ENCODE measurements at regions not wholly inside any gene's neighbourhood (a gene's known extent, or its start where the extent isn't known, plus 50 kb on each side); places are given as distances from the start of the nearest gene placed in this dataset.

DNA sequence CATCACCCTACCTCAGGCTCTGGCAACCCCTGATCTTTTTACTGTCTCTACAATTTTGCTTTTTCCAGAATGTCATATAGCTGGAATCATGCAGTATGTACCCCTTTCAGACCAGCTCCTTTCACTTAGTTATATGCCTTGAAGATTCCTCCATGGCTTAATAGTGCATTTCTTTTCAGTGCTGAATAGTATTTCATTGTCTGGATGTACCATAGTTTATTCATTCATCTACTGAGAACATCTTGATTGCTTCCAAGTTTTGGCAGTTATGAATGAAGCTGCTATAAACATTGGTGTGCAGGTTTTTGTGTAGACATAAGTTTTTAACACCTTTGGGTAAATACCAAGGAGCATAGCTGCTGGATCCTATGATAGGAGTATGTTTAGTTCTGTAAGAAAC lies 50.8 kb upstream of the ANP32A start:
- TF ChIP-seq, protein P1, sequence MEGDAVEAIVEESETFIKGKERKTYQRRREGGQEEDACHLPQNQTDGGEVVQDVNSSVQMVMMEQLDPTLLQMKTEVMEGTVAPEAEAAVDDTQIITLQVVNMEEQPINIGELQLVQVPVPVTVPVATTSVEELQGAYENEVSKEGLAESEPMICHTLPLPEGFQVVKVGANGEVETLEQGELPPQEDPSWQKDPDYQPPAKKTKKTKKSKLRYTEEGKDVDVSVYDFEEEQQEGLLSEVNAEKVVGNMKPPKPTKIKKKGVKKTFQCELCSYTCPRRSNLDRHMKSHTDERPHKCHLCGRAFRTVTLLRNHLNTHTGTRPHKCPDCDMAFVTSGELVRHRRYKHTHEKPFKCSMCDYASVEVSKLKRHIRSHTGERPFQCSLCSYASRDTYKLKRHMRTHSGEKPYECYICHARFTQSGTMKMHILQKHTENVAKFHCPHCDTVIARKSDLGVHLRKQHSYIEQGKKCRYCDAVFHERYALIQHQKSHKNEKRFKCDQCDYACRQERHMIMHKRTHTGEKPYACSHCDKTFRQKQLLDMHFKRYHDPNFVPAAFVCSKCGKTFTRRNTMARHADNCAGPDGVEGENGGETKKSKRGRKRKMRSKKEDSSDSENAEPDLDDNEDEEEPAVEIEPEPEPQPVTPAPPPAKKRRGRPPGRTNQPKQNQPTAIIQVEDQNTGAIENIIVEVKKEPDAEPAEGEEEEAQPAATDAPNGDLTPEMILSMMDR (IDR thresholded peaks at IDR 0.05; ENCODE audit: poor library complexity, severe bottlenecking) = no peak
- ATAC-seq (ENCODE audit: low read depth) (no peak), DNase-seq (ENCODE audit: low spot score) (no peak)
- no peaks in the 10 kb centered on the region for H3K36me3 ChIP-seq (ENCODE audit: low read depth)
- H3K9me3 ChIP-seq (ENCODE audit: severe bottlenecking) = no peaks in the 10 kb centered on the region
- peaks cover 3% of the 10 kb centered on the region for H3K27me3 ChIP-seq (ENCODE audit: insufficient read depth, poor library complexity, severe bottlenecking)
- no peak overlapping the region for H3K27ac ChIP-seq (ENCODE audit: poor library complexity, severe bottlenecking)
- H3K4me3 ChIP-seq (ENCODE audit: severe bottlenecking) = no peak overlapping the region
- H3K4me1 ChIP-seq (ENCODE audit: insufficient read depth, poor library complexity, severe bottlenecking) = no peaks in the 10 kb centered on the region

DNA sequence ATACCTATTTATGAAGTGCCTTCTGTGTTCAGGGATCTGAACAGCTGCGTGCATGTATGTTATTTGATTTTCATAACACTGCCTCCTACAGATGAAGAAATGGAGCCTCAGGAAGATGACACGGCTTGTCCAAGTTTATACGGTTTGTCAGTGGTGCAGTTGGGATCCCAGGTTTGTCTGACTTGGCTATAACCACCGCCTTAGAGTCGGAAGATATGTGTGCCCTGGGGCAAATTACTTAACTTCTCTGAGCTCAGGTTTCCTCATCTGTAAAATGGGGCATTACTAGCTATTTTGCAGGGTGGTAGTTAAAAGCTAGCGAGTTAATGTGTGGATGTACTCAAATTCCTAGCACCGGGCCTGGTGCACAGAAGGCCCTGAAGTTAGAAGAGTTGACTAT lies 54.1 kb upstream of the ANP32A start:
- no peak for ATAC-seq (ENCODE audit: low read depth)
- Histone ChIP-seq H3K27ac (ENCODE audit: poor library complexity, severe bottlenecking) (no peak overlapping the region), H3K27me3 (ENCODE audit: insufficient read depth, poor library complexity, severe bottlenecking) (peaks cover 3% of the 10 kb centered on the region), H3K9me3 (ENCODE audit: severe bottlenecking) (no peaks in the 10 kb centered on the region), H3K36me3 (ENCODE audit: low read depth) (no peaks in the 10 kb centered on the region), H3K4me3 (ENCODE audit: severe bottlenecking) (no peak overlapping the region), H3K4me1 (ENCODE audit: insufficient read depth, poor library complexity, severe bottlenecking) (no peaks in the 10 kb centered on the region)
- DNase-seq (ENCODE audit: low spot score) = no peak
- TF ChIP-seq, protein P1 (IDR thresholded peaks at IDR 0.05; ENCODE audit: poor library complexity, severe bottlenecking) = no peak

DNA sequence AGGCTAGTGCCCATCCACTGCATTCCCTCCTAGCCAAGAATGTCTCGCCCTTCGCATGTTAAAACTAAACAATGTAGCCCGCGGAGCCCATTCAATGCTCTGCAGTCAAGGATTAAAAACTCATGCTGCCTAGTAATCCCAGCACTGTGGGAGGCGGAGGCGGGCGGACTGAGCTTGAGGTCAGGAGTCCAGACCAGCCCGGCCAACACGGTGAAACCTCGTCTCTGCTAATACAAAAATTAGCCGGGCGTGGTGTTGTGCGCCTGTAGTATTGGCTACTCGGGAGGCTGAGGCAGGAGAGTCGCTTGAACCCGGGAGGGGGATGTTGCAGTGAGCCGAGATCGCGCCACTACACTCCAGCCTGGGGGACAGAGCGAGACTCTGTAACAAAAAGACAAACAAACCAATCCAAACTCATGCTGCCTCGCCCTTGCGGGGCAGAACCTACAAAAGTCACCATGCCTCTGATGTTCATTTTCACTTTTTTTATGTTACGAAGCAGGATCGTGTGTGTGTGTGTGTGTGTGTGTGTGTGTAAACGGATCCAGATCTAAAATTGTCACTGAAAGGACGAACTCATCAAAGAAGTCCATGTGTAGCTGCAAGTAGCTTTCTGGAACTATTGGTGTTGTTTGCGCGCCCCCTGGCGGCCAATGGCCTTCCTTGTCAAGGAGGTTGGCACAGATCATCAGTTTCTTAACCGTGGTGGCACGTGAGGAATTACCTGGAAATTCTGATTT lies 54.8 kb upstream of the SPESP1 start:
- Histone ChIP-seq H3K9me3 (ENCODE audit: severe bottlenecking) (no peaks in the 10 kb centered on the region), H3K4me3 (ENCODE audit: severe bottlenecking) (no peak overlapping the region), H3K4me1 (ENCODE audit: insufficient read depth, poor library complexity, severe bottlenecking) (no peaks in the 10 kb centered on the region), H3K36me3 (ENCODE audit: low read depth) (no peaks in the 10 kb centered on the region), H3K27ac (ENCODE audit: poor library complexity, severe bottlenecking) (no peak overlapping the region), H3K27me3 (ENCODE audit: insufficient read depth, poor library complexity, severe bottlenecking) (peaks cover 3% of the 10 kb centered on the region)
- peak; percentile 88 for DNase-seq (ENCODE audit: low spot score)
- peak; percentile 84 for ATAC-seq (ENCODE audit: low read depth)
- TF ChIP-seq, protein P1 (IDR thresholded peaks at IDR 0.05; ENCODE audit: poor library complexity, severe bottlenecking) = peak; percentile 98

DNA sequence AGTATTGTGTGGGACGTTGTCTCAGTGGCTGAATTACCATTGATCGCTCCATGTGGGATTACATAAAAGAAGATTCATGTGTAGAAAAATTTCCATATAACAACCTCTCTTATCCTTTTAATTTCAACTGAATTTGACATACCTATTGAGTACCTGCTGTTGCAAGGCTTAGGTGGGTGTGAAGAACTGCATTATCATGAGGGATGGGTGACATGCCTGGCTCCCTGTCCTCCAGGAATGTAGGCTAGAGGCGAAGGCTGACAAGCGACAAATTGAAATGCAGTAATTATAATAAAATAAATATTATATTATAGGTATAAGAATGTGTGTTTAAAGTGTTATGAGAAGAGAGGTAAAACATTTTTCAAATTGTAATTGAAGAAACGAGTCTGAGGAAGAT lies 52.7 kb upstream of the SPESP1 start:
- Histone ChIP-seq H3K36me3 (ENCODE audit: low read depth) (no peaks in the 10 kb centered on the region), H3K4me1 (ENCODE audit: insufficient read depth, poor library complexity, severe bottlenecking) (no peaks in the 10 kb centered on the region), H3K27me3 (ENCODE audit: insufficient read depth, poor library complexity, severe bottlenecking) (no peaks in the 10 kb centered on the region), H3K4me3 (ENCODE audit: severe bottlenecking) (no peak overlapping the region), H3K27ac (ENCODE audit: poor library complexity, severe bottlenecking) (no peak overlapping the region), H3K9me3 (ENCODE audit: severe bottlenecking) (no peaks in the 10 kb centered on the region)
- TF ChIP-seq, protein P1 (IDR thresholded peaks at IDR 0.05; ENCODE audit: poor library complexity, severe bottlenecking) = no peak
- ATAC-seq (ENCODE audit: low read depth) (no peak), DNase-seq (ENCODE audit: low spot score) (no peak)

DNA sequence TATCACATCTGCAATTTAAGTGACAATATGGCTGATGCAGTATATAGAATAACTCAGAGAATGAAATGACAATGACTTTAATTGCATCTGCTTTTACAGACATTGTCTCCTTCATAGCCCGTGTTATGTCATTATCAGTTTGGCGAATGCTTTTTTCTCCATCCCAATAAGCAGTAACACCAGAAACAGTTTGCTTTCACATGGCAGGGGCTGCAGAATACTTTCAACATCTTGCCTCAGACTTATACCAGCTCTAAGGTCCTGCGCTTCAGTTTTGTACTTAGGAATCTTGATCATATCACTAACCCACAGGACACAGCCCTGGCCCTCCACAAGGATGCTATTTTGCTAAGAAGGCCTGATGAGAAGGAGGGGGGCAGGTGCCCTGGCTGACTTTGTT lies 49.9 kb upstream of the SPESP1 start:
- no peak overlapping the region for H3K27ac ChIP-seq (ENCODE audit: poor library complexity, severe bottlenecking)
- no peak for ATAC-seq (ENCODE audit: low read depth)
- no peaks in the 10 kb centered on the region for H3K36me3 ChIP-seq (ENCODE audit: low read depth)
- no peaks in the 10 kb centered on the region for H3K27me3 ChIP-seq (ENCODE audit: insufficient read depth, poor library complexity, severe bottlenecking)
- H3K4me1 ChIP-seq (ENCODE audit: insufficient read depth, poor library complexity, severe bottlenecking) = peaks cover 10% of the 10 kb centered on the region
- H3K9me3 ChIP-seq (ENCODE audit: severe bottlenecking) = no peaks in the 10 kb centered on the region
- TF ChIP-seq, protein P1 (IDR thresholded peaks at IDR 0.05; ENCODE audit: poor library complexity, severe bottlenecking) = no peak
- no peak for DNase-seq (ENCODE audit: low spot score)
- no peak overlapping the region for H3K4me3 ChIP-seq (ENCODE audit: severe bottlenecking)
